Uterus (tissue), 3 donors: ENCODE measurements at regions not wholly inside any gene's neighbourhood (a gene's known extent, or its start where the extent isn't known, plus 50 kb on each side); places are given as distances from the start of the nearest gene placed in this dataset.

Experiments
- DNase-seq, 2 donors: peaks; one replicate each; pipeline ENCODE4 v3.0.0-alpha.2; 2019 to 2020
- H3K27ac ChIP-seq, 2 donors: fragments of 200-600 bp; sonication (generic); 1 replicate in 1 of 2; 2 replicates in 1 of 2; pipeline ENCODE4 v1.5.1; 2016 to 2018
- H3K27me3 ChIP-seq, 2 donors: fragments of 200-600 bp; sonication (generic); one replicate each; pipeline ENCODE4 v1.5.1; 2018 to 2019; ENCODE audit warnings: control low read depth in 1 of 2
- H3K36me3 ChIP-seq, 2 donors: fragments of 200-600 bp; sonication (generic); one replicate each; pipeline ENCODE4 v1.5.1; 2019; ENCODE audit warnings: control low read depth in 1 of 2
- H3K4me1 ChIP-seq, 2 donors: fragments of 200-600 bp; sonication (generic); one replicate each; pipeline ENCODE4 v1.5.1; 2018 to 2019; ENCODE audit warnings: control low read depth in 1 of 2
- H3K4me3 ChIP-seq, 2 donors: fragments of 200-600 bp; sonication (generic); 1 replicate in 1 of 2; 2 replicates in 1 of 2; pipeline ENCODE4 v1.5.1; 2018 to 2019; ENCODE audit warnings: mild to moderate bottlenecking in 1 of 2
- H3K9me3 ChIP-seq, 2 donors: fragments of 200-600 bp; sonication (generic); one replicate each; pipeline ENCODE4 v1.5.1; 2019; ENCODE audit warnings: control low read depth in 1 of 2
- POLR2A ChIP-seq, 2 donors: fragments of 450-650 bp; IDR thresholded peaks; one replicate each; pipeline ENCODE4 v1.6.1; 2016; ENCODE audit warnings: antibody characterized with exemption in 2 of 2, mild to moderate bottlenecking in 1 of 2, moderate library complexity in 1 of 2
- intact Hi-C: fragments of 100-400 bp; cut with DNase I; formaldehyde crosslinking; loops from one replicate; pipeline ENCODE4 v1.15.1; 2023; ENCODE audit warnings: low total_unique reads
- TF ChIP-seq, protein P1 (sequence below), 4 experiments: fragments of 200-600 bp in 2 of 4; fragments of 450-650 bp in 2 of 4; sonication (generic) in 2 of 4; IDR thresholded peaks; one replicate each; pipeline ENCODE4 v1.5.1; 2016 to 2019; ENCODE audit warnings: antibody characterized with exemption in 4 of 4, mild to moderate bottlenecking in 2 of 4, moderate library complexity in 1 of 4
- donor health status: DM: yes; HTN: yes; CAD: no.

DNA sequence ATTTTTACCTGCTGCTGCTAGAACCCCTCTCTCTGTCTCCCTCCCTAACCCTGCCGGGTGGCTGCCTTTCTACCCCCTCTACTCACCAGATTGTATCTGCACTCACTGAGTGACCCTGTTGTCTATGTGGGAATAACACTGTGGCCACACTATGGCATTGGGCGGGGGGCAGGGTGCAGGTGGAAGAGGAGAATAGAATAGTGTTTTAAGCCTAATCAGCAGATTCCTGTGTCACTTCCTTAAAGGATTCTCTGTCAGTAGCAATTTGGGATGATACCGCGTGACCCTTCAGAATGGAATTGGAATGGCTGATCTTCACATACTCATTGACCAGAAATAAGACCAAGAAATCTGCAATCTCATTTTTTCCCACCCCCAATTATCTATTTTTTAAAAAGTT, 67.1 kb upstream of the ANKRD1 start:
- Histone ChIP-seq H3K4me3 (no peak overlapping the region), H3K27ac (no peak overlapping the region), H3K9me3 (no peaks in the 10 kb centered on the region), H3K27me3 (no peaks in the 10 kb centered on the region), H3K4me1 (no peaks in the 10 kb centered on the region), H3K36me3 (no peaks in the 10 kb centered on the region)
- DNase-seq = no peak
- intact Hi-C loops = no loop called here
- TF ChIP-seq, protein P1, sequence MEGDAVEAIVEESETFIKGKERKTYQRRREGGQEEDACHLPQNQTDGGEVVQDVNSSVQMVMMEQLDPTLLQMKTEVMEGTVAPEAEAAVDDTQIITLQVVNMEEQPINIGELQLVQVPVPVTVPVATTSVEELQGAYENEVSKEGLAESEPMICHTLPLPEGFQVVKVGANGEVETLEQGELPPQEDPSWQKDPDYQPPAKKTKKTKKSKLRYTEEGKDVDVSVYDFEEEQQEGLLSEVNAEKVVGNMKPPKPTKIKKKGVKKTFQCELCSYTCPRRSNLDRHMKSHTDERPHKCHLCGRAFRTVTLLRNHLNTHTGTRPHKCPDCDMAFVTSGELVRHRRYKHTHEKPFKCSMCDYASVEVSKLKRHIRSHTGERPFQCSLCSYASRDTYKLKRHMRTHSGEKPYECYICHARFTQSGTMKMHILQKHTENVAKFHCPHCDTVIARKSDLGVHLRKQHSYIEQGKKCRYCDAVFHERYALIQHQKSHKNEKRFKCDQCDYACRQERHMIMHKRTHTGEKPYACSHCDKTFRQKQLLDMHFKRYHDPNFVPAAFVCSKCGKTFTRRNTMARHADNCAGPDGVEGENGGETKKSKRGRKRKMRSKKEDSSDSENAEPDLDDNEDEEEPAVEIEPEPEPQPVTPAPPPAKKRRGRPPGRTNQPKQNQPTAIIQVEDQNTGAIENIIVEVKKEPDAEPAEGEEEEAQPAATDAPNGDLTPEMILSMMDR (IDR thresholded peaks at IDR 0.05) = no peak
- TF ChIP-seq POLR2A (IDR thresholded peaks at IDR 0.05) = no peak

DNA sequence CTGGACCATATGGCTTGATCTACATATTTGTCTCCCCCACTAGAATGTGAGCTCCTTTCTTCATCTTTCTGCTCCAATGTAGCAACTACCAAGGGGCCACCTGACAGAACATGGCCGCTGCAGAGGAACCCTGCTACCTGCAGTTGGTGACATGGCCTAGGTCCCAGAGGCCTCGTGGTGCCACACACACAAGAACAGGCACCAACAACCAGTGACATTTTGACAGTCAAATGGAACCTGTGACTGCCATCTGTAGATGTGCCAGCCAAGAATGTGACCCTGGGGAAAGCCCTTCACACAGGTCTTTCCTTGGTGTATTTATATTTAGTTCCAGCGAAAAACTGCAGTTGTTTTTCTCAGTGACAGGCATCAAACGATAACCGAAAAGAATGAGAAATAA, 67.9 kb upstream of the ANKRD1 start:
- H3K27me3 ChIP-seq = no peaks in the 10 kb centered on the region
- no peak overlapping the region for H3K27ac ChIP-seq
- intact Hi-C loops = no loop called here
- H3K9me3 ChIP-seq = no peaks in the 10 kb centered on the region
- no peaks in the 10 kb centered on the region for H3K4me1 ChIP-seq
- H3K36me3 ChIP-seq = no peaks in the 10 kb centered on the region
- no peak overlapping the region for H3K4me3 ChIP-seq
- no peak for TF ChIP-seq POLR2A (IDR thresholded peaks at IDR 0.05)
- TF ChIP-seq, protein P1 (IDR thresholded peaks at IDR 0.05) = no peak
- no peak for DNase-seq

DNA sequence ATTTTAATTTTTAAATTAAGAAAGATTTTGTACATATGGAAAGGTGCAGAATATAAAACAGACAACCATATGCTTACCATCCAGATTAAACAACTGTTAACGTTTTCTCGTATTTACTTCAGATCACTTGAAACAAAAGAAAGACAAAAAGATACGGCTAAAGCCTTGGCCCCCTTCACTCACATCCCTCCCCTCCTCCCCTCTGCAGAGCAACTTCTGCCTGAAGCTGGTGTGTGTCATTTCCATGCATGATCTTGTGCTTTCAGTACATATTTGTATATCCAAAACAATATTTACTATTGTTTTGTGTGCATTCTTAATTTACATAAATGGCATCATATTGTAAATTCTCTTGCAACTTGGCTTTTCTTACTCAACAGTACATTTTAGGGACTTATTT, 68.5 kb upstream of the ANKRD1 start:
- H3K27ac ChIP-seq = no peak overlapping the region
- no peak overlapping the region for H3K4me3 ChIP-seq
- DNase-seq = no peak
- intact Hi-C loops = no loop called here
- no peaks in the 10 kb centered on the region for H3K27me3 ChIP-seq
- TF ChIP-seq, protein P1 (IDR thresholded peaks at IDR 0.05) = no peak
- TF ChIP-seq POLR2A (IDR thresholded peaks at IDR 0.05) = no peak
- no peaks in the 10 kb centered on the region for H3K4me1 ChIP-seq
- no peaks in the 10 kb centered on the region for H3K36me3 ChIP-seq
- H3K9me3 ChIP-seq = no peaks in the 10 kb centered on the region

GRCh38 chr10:90992462-90992861, 71.6 kb upstream of the ANKRD1 start:
- TF ChIP-seq, protein P1 (IDR thresholded peaks at IDR 0.05) = no peak
- no peak for TF ChIP-seq POLR2A (IDR thresholded peaks at IDR 0.05)
- H3K27me3 ChIP-seq = peaks cover 0 to 5% of the 10 kb centered on the region in 2 donors
- H3K36me3 ChIP-seq = no peaks in the 10 kb centered on the region
- no peak for DNase-seq
- no peak overlapping the region for H3K4me3 ChIP-seq
- intact Hi-C loops = no loop called here
- H3K27ac ChIP-seq = no peak overlapping the region
- H3K4me1 ChIP-seq = no peaks in the 10 kb centered on the region
- H3K9me3 ChIP-seq = no peaks in the 10 kb centered on the region

- Histone ChIP-seq H3K36me3 (no peaks in the 10 kb centered on the region), H3K4me1 (no peaks in the 10 kb centered on the region), H3K4me3 (no peak overlapping the region), H3K27me3 (peaks cover 0 to 5% of the 10 kb centered on the region in 2 donors), H3K9me3 (no peaks in the 10 kb centered on the region), H3K27ac (no peak overlapping the region)
- intact Hi-C loops = no loop called here
- DNase-seq = no peak
- TF ChIP-seq, protein P1 (IDR thresholded peaks at IDR 0.05) = no peak
- TF ChIP-seq POLR2A (IDR thresholded peaks at IDR 0.05) = no peak
Observed at GRCh38 chr10:90993340-90993739, 72.5 kb upstream of the ANKRD1 start.
